NCI-H2029 (cell line): ENCODE measurements at regions not wholly inside any gene's neighbourhood (a gene's known extent, or its start where the extent isn't known, plus 50 kb on each side); places are given as distances from the start of the nearest gene placed in this dataset.
"Not testable (repeated sequence)": the region's sequence is repeated elsewhere in the genome, so short reads cannot be mapped to it uniquely, and the experiment has no call there.

ENCODE experiments used
- DNase-seq: peaks from one replicate; lab custom pipeline; 2025; lab: John Stamatoyannopoulos, UW

- DNase-seq, result no peak
Observed at GRCh38 chr5:128667751-128668150, 129.7 kb upstream of the FBN2 start.

- DNase-seq, result no peak
Observed at GRCh38 chr5:128668921-128669320, 130.9 kb upstream of the FBN2 start.

GRCh38 chr5:128669803-128670202 is 131.8 kb upstream of the FBN2 start:
- DNase-seq, result no peak

- DNase-seq, result no peak
Observed at GRCh38 chr5:128671943-128672342, 133.9 kb upstream of the FBN2 start.

GRCh38 chr5:128673000-128673399 is 135.0 kb upstream of the FBN2 start:
- DNase-seq, result no peak

GRCh38 chr5:128673411-128673957 is 135.4 kb upstream of the FBN2 start:
- DNase-seq, result no peak

GRCh38 chr5:128673970-128674369 is 135.9 kb upstream of the FBN2 start:
- DNase-seq, result no peak

GRCh38 chr5:128674837-128675446 is 136.9 kb upstream of the FBN2 start:
- DNase-seq, result no peak

GRCh38 chr5:128681096-128681495 is 143.1 kb upstream of the FBN2 start:
- DNase-seq, result no peak

- no peak for DNase-seq
Observed at GRCh38 chr5:128681764-128682592, 143.9 kb upstream of the FBN2 start.

- no peak for DNase-seq
Observed at GRCh38 chr5:128682669-128683068, 144.6 kb upstream of the FBN2 start.

GRCh38 chr5:128684961-128685360 is 146.9 kb upstream of the FBN2 start:
- no peak for DNase-seq

- no peak for DNase-seq
Observed at GRCh38 chr5:128687930-128688329, 149.9 kb upstream of the FBN2 start.

GRCh38 chr5:128693764-128694163 is 155.7 kb upstream of the FBN2 start:
- DNase-seq, result no peak

- DNase-seq, result no peak
Observed at GRCh38 chr5:128695791-128696530, 157.9 kb upstream of the FBN2 start.

- DNase-seq, result no peak
Observed at GRCh38 chr5:128701301-128701700, 163.3 kb upstream of the FBN2 start.

- DNase-seq, result no peak
Observed at GRCh38 chr5:128703322-128703721, 165.3 kb upstream of the FBN2 start.

- no peak for DNase-seq
Observed at GRCh38 chr5:128706269-128706668, 168.2 kb upstream of the FBN2 start.

- DNase-seq, result no peak
Observed at GRCh38 chr5:128708841-128709240, 170.8 kb upstream of the FBN2 start.

GRCh38 chr5:128711216-128711615 is 173.2 kb upstream of the FBN2 start:
- DNase-seq, result no peak

- DNase-seq, result no peak
Observed at GRCh38 chr5:128714551-128714950, 176.5 kb upstream of the FBN2 start.

GRCh38 chr5:128722551-128722950 is 184.5 kb upstream of the FBN2 start:
- DNase-seq, result no peak

- not testable (repeated sequence) for DNase-seq
Observed at GRCh38 chr5:128730021-128730420, 192.0 kb upstream of the FBN2 start.
